ENCODE measurements at regions not wholly inside any gene's neighbourhood (a gene's known extent, or its start where the extent isn't known, plus 50 kb on each side); places are given as distances from the start of the nearest gene placed in this dataset.

DNA sequence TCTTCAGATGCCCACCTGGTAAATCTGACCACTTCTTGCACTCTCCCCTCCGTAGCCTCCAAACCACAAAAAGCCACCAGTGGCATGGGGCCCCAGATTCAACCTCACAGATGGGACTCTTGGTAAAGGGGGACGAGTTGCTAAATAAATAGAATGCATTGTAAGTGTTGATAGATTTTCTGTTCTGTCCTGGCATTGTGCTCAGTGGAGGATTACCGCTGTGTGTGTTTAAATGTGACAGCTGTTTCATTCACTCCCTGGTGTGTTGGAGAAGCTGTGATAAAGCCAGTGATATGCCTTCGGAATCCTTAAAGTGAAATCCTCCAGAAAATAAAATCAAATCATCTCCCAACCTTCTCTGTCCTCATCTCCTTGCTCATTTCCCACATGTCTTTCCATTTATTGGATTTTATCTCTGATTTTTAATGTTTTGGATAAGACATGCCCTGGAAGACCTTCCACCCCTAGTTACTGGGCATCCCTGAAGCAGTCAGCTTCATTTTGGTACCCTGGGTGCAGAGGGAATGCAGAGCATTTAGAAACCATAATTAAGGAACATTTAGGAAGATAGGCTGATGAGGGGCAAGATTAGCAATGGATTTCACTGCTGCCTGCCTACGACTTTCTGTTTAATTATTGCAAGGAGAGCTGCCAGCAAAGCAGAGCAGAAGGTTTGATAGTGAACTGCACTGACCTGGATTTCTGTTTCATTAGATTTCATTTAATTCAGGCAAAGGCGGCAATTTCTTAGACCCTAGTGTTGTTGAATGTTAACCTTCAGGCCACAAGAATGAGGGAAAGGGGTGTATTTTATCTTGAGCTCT lies 460.9 kb upstream of the KIRREL3 start:
- DNase-seq, result no peak

DNA sequence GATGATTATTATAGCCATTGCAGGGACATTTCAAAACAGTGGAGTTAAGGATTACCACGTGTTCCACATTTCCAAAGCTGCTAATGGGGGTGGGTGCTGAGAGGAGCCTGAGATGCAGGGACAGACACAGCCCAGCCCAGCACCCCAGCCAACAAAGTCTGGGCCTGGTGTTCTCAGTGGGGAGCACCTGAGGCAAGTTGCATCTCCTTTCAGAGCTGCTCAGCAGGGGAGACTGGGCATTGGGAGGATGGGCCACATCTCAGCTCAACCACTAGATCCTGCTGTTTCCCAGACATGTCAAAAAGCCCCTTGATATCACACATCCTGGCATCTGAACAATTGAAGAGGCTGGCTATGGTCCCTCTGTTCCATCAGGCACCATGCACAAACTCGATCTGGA lies 458.0 kb upstream of the KIRREL3 start:
- no peak for DNase-seq

DNA sequence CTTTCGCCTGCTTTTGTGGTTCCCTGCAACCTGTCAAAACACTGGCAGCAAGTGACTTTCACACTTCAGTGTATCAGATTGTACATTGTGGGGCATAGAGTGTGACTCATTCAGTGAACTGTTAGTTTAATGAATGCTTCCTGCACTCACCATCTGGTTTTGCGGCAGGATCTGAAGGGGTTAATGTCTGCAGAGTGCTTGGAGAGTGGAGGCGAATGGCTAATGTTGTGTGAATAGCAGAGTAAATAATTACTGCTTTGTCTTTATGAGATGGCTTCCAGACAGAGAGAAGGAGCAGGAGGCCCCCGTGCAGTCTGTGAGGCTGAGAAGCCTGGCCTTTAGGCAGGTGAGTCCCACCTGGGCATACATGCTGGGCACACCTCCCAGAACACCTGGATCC lies 454.3 kb upstream of the KIRREL3 start:
- DNase-seq, result no peak

DNA sequence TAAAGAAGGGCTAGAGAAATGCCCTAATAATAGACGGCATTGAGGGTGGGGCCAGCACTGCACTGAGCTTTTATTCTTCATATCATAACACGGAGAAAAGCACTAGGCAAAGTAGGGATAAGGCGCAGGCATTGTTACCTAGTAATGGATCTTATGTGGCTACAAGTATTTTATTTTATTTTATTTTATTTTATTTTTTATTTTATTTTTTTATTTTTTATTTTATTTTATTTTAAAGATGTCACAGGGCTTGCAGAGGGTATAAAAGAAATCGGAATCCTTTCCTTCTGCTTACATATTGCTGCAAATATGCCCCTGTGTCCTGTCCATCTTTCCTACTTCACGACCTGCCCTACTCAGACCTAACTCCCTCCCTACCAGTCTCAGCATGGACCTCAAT lies 452.0 kb upstream of the KIRREL3 start:
- DNase-seq, result no peak

DNA sequence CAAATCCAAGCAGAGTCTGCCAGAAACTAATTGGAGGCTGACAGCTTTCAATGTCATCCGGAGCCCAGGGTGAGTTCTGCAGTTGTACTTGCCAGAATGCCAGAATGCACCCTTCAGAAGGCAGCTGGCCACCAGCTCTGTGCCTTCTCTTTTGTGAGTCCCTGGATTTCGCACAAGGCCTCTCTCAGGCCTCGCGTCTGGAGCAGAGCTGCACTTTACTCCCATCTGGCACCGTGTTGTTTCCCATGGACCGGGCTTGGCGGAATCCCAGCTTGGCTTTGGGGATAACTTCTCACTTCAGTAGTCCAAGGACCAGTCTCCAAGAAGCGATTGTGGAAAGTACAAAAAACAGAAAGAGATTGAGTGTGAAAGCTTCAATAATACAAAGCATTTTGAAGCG lies 451.3 kb upstream of the KIRREL3 start:
- DNase-seq, result no peak

DNA sequence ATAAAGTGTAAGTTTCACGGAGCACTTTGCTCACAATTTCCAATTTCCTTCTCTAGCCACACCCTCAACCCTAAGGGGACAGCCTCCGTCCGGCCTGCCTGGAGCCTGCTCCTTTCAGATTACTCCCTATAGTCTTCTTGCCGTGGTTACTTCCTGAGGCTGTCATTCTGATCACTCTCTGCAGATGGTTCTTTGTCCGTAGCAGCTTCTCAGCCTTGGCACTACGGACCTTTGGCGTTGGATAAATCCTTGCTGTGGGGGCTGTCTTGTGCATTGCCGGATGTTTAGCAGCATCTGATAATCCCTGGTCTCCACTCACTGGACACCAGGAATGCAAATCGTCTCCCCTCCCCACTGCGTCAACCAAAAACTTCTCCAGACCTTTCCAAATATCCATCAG lies 447.5 kb upstream of the KIRREL3 start:
- no peak for DNase-seq

DNA sequence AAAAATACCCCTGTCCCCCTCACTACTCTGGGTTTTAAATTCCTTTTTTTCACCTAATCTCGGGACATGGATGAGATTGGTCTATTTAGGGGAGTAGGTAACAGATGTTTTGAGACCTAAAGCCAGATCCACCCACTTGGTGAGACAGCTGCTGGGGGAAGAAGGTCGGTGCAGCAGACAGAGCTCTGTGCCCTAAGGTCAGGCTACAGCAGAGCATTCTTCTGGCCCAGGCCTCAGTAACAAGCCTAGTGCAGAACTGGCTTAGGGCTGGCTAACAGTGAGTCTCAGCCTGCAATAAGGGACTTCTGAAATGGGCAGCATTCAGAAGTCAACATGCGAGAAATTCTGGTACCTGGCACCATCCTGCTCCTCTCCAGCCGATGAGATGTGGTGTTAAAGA lies 444.9 kb upstream of the KIRREL3 start:
- no peak for DNase-seq

DNA sequence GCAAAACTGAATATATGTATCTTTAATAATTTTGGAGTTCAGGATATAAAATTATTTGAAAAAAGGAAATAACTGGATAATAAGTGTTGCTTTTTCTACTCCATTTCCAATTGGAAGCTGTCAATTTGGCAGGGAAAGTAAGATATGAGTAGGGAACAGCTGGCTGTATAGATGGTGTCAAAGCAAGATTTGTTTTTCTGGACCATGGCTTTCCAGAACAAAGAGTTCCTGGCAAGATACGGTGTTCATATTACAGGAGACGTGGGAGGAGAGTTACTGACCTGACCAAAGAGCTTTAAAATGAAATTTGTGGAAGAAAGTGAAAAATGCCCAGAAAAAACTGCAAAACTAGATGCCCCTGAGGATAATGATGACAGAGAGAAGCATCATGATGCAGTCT lies 442.7 kb upstream of the KIRREL3 start:
- no peak for DNase-seq

DNA sequence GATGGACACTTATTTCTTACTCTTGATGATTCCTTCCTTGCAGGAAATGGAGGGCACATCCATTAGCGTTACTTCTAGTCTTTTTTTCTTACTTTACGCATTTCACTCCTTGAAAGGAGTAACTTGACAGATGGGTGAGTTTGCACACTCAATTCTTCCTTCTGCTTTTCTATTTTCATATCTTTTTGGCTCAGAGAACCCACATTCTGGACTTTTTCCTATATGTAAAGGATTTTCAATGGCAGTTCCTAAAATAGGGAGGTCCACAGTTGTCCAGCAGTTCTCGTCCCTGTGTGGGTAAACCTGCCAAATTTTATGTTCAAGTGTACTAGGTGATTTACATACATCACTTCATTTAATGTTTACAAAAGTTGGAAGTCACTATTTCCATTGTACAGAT lies 440.0 kb upstream of the KIRREL3 start:
- no peak for DNase-seq

DNA sequence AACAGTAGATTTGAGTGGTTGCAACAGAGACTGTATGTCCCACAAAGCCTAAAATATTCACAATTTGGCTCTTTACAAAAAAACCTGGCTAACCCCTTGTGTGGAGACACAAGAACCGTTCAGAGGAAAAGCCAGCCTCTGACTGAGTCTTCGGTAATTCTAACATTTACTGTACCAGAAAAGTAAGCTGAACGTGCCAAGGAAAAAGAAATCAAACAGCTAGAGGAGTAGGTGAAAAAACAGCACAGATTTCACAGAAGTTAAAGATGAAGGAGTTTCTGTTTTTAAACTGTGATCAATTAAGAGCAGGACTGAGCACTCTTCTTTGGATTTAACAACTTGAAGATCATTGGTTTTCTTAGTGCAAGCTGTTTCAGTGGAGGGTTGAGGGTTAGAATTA lies 424.7 kb upstream of the KIRREL3 start:
- no peak for DNase-seq

DNA sequence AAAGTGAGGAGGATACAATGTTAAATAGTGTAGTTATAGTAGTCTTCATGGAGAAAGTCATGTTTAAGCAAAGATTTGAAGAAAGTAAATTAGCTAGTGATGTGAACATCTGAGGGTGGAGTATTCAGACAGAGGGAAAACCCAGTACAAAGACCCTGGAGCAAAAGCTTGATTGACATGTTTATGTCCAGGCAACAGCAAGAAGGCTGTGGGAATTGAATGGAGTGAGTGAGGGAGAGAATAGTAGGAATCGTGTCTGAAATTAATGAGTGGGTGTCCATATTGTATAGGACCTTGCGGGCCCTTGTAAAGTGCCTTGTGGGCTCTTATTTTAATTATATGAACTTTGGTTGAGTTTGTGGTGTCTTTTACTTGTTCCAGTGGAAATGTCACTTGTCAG lies 424.1 kb upstream of the KIRREL3 start:
- no peak for DNase-seq

DNA sequence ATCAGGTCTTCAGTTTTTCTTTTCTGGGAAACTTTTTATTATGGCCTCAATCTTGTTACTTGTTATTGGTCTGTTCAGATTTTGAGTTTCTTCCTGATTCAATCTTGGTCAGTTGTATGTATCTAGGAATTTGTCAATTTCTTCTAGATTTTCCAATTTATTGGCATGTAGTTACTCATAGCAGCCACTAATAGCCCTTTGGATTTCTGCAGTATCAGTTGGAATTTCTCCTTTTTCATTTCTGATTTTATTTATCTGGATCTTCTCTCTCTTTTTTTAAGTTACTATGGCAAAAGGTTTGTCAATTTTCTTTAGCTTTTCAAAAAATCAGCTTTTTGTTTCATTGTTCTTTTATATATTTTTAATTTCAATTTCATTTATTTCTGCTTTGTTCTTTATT lies 419.6 kb upstream of the KIRREL3 start:
- no peak for DNase-seq

DNA sequence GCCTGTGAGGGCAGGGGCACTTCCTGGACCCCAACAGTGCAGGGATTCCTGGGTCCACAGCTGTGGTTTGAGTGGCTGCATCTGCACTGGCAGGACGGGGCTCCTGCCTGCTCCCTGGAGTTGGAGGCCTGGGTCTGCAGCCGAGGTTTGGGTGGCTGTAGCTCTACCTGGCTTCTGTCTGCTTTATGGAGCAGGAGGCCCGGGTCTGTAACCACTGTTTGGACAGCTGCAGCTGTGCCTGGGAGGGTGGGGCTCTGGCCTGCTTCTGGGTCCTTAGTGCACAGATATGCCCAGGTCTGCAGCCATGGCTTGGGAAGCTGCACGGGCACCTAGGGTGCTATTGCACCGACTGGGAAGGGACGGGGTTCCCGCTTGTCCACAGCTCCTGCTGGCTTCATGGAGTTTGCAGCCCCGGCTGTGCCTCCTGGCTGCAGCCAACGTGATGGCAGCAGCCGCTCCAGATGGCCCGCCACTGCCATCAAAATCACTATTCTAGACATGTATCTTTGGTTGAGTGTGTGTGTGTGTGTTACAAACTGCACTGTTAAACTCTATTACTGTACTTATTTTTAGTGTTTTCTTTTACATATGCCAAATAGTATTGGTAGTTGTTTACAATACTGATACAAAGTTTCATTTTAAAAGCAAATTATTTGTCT lies 412.3 kb upstream of the KIRREL3 start:
- no peak for DNase-seq

DNA sequence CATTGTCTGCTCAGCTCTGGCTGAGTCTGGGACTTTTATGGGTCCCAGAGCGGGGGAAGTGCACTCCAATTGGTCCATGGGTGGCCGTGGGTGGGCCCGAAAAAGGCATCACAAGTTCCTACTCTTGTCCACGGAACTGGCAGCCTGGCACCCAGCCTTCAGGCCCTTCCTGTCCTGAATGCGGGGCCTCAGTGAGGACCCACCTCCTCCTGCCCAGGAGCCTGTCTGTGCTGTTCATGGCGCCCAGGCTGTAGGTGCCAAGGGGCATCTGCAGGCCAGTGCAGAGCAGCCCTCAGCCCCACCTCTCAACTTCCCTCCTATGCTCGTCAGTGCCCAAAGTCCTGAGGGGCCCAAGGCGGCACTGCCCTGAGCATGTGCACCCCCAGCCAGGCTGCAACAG lies 411.7 kb upstream of the KIRREL3 start:
- DNase-seq, result no peak

DNA sequence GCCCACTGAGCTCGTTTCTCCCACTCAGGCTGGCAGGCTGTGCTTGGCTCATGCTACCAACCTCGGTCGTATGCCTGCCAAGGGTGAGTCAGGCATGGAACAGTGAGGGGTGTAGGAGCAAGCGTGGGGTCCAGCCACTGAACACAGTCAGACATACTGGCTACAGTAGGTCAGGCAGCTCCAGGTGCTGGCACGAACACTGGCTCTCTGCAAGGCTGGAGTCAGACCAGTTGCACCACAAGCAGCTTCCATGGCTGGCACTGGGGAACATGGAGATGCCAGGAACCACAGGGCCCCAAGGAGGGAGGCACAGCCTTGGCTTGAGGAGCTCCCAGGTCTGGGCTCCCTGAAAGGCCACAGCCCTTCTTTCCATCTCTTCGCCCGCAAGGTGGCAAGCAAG lies 410.7 kb upstream of the KIRREL3 start:
- no peak for DNase-seq

DNA sequence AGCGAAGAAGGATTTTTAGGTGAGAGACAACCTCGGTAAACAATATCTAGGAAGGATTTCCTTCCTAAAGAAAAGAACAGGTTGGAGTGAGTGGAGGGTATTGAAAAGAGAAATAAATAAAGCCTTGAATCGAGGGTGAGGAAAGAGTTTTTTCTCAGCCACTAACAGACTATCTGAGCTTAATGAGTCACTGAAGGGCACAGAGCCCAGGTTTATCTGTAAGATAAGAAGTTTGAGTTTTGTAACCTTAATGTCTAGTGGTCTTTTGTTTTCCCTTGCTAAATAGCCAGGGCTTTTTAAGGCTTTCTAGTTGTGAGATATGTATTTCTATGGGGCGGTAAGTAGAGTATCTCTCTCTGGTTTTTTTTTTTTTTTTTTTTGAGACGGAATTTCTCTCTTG lies 394.5 kb upstream of the KIRREL3 start:
- DNase-seq, result no peak

DNA sequence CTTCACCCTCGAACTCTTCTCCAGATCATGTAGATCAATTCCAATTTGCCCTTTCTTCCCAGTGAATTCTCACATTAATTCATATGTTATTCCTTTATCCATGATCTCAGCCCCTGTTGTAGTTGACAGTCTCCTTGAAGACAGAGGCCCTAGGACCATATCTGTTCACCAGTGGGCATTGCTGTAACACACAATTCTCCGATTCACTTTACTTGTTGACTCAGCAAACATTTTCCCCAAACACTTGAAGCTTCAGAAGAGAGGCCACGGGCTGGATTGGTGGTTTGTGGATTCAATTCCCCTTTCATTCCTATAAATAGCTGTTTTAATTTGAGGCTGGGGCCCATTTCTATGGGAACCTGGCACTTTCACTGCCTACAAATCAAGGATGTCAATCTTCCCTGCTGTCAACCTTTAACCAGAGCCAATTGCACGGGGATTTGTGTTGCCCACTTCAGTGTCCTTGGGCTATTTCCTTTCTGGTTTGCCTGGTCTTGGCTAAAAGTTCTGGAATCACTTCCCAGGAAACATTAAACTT lies 393.0 kb upstream of the KIRREL3 start:
- DNase-seq, result no peak

DNA sequence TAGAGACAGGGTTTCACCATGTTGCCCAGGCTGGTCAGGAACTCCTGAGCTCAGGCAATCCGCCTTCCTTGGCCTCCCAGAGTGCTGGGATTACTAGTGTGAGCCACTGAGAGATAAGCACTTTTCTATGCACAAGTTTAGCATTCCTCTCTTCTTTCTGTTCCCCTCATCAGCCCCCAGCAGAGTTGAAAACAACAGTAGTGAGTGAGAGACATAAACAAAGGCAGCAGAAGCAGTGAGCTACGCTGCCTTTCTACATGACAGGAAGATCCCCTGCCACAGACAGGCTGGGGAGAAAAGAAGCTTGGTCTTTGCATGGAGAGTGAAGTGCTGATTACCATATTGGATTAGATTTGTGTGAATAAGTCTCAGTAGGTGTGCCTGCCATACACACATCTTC lies 392.0 kb upstream of the KIRREL3 start:
- DNase-seq, result no peak

DNA sequence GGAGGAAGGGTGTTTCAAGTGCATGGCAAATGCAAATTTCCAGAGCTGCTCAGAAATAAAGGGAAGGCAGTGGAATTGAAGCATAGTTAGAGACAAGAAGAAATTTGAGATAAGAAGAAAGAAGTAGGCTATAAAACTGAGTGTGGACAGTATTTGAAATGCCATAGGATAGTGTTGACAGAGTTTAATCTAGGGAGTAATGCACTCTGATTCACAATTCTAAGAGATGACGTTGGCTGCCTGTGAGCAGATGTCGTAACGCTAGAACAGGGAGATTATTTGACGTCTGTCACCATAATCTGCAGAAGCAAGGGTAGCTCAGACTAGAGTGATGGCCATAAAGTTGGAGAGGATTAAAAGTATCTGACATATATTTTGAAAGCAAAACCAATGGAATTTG lies 389.9 kb upstream of the KIRREL3 start:
- no peak for DNase-seq

DNA sequence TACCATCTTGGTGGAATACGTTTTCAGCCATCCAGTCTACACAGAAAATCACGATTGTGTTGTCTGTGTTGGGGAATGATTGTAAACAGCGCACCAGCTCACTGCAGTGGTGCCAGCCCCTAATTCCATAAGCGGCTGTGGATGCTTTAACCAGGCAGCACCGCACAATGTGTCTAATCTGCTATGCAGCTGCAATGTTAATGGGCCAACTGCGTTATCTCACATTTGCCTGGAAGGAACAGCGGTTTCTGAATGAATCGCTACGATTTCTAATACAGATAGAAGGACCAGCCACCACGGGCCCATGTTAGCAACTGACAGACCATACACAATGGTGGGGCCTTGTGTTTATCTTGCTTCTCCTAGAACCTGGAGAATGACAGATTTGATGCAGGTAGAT lies 384.5 kb upstream of the KIRREL3 start:
- DNase-seq, result no peak

DNA sequence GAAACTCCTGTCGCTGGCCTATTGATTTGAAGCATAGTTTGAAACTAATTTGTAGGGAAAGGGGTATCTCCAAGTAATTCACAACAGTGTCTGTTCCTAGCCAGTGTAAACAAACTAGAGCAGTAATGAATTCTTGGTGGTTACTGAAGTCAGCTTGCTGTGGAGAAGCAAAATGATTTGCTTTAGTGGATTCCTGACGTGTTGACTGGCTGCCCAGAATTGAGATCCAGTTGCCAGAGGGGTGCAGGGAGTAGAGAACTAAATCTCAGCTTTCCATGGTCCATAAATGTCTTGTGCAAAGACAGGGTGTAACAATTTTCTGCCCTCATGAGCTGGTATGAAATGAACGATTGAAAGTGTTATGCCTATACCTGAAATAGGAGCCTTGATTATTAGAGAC lies 382.5 kb upstream of the KIRREL3 start:
- DNase-seq, result no peak

DNA sequence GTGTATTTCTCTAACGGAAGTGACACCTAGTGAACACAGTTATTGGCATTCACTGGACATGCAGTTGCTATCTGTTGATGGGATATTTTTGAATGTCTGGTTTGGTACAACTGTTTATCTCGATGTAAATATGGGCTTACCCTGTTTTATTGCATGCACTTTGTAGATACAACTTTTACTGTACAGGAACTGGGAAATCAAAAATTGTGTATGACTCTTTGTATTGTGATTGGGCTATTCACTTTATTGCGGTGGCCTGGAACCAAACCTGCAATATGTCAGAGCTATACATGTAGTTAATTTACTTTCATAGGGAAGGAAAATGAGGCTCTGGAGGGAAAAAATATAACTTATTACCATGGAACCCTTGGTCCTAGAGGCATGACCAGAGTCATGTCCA lies 380.7 kb upstream of the KIRREL3 start:
- DNase-seq, result no peak

DNA sequence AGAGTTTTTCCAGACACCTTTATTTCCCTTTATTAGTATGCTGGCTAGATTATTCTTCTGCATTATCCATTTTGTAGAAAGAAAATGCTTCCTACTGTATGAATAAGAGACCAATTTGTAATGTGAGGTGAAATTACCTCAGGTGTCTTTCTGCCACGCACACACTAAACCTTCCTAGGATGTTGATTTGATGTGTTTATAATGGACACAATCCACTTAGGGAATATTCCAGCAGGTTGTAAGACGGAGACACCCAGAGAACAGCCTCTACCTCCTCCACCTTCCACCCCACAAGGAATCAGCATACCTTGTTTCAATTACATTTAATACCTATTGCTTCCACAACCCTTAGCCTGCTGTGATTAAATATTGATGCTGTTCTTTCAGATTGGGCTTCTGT lies 379.1 kb upstream of the KIRREL3 start:
- no peak for DNase-seq

DNA sequence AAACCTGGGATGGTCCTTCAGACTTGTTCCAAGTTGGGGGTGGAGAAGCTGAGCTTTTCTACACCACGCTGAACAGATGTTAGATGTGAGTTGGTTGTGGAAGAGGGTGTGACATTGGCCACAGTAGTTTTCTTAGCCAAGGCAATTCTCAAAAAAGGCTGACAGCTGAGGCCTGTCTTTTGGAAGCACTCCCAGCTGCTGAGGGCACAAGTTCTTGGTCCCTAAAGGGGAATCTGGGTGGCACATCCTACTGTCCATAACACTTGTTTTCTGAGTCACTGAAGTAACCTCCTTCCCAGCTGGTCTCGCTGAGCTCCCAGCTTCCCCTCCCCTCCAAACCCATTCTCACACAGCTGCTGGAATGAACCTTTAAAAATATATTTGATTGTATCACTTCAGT lies 375.7 kb upstream of the KIRREL3 start:
- no peak for DNase-seq

DNA sequence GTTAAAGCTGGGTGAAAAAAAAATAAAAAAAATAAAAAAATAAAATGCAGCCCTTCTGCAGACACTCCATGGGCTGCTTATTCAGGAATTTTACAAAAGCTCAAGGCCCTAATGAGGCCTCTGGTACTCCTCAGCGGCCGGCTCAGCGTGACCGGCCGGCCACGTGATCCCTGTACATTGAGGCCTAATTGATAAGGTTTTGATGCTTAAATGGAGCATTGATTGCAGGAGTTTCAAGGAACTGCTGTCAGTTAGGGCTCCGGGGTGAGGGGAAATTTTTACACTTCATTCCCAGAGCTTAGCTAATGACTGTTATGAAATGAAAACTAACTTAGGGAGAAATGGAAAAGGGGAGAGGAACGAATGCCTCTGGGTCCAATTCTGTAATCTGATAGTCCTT lies 368.8 kb upstream of the KIRREL3 start:
- no peak for DNase-seq
